CD14-positive monocyte (primary cell): ENCODE measurements at regions not wholly inside any gene's neighbourhood (a gene's known extent, or its start where the extent isn't known, plus 50 kb on each side); places are given as distances from the start of the nearest gene placed in this dataset.

Source experiments
- DNase-seq, 3 donors: peaks; one replicate each; pipeline ENCODE4 v3.0.0-alpha.2; 2011 to 2022
- H2AFZ ChIP-seq: 2 replicates; pipeline ENCODE4 v1.6.0; 2012; ENCODE audit warnings: mild to moderate bottlenecking, low read depth, low read length, inconsistent platforms; ENCODE audit not compliant: insufficient read depth, poor library complexity, severe bottlenecking
- H3K27ac ChIP-seq, 2 donors: 1 replicate in 1 of 2; 2 replicates in 1 of 2; pipeline ENCODE4 v1.5.1; 2012 to 2013; ENCODE audit warnings: low read length in 2 of 2, control low read depth in 1 of 2, inconsistent platforms in 1 of 2, low read depth in 1 of 2, mild to moderate bottlenecking in 1 of 2
- H3K27me3 ChIP-seq, 2 donors: one replicate each; pipeline versions ENCODE4 v1.6.0 to v1.6.1; 2011 to 2013; ENCODE audit warnings: low read length in 2 of 2; ENCODE audit not compliant: control insufficient read depth in 2 of 2, insufficient read depth in 2 of 2
- H3K36me3 ChIP-seq, 2 donors: replicated peaks in 1 of 2; 1 replicate in 1 of 2; 2 replicates in 1 of 2; pipeline versions ENCODE4 v1.5.1 to v1.6.1; 2012 to 2013; ENCODE audit warnings: low read length in 2 of 2, control low read depth in 1 of 2, inconsistent platforms in 1 of 2, mild to moderate bottlenecking in 1 of 2; ENCODE audit not compliant: insufficient read depth in 2 of 2, control insufficient read depth in 1 of 2
- H3K4me1 ChIP-seq, 2 donors: 1 replicate in 1 of 2; 2 replicates in 1 of 2; pipeline versions ENCODE4 v1.5.1 to v1.6.1; 2012 to 2013; ENCODE audit warnings: low read length in 2 of 2, control low read depth in 1 of 2, inconsistent platforms in 1 of 2, mild to moderate bottlenecking in 1 of 2, moderate library complexity in 1 of 2; ENCODE audit not compliant: insufficient read depth in 2 of 2, control insufficient read depth in 1 of 2
- H3K4me2 ChIP-seq: replicated peaks from 2 replicates; pipeline ENCODE3; 2012; ENCODE audit warnings: low read length, moderate library complexity, mild to moderate bottlenecking; ENCODE audit not compliant: poor library complexity, severe bottlenecking; ENCODE audit errors: extremely low read depth
- H3K4me3 ChIP-seq, 3 experiments: fragments of 200-600 bp in 1 of 3; sonication (generic) in 1 of 3; replicated peaks in 1 of 3; 1 replicate in 2 of 3; 2 replicates in 1 of 3; pipeline ENCODE4 v1.5.1; 2011 to 2013; ENCODE audit warnings: low read length in 3 of 3, mild to moderate bottlenecking in 3 of 3, control low read depth in 2 of 3, low read depth in 2 of 3, inconsistent platforms in 1 of 3, moderate library complexity in 1 of 3
- H3K79me2 ChIP-seq: 2 replicates; pipeline ENCODE4 v1.6.0; 2012; ENCODE audit warnings: mild to moderate bottlenecking, control low read depth, inconsistent platforms, low read length, moderate library complexity; ENCODE audit not compliant: insufficient read depth
- H3K9ac ChIP-seq: 2 replicates; pipeline ENCODE4 v1.6.0; 2017; ENCODE audit warnings: low read length, mild to moderate bottlenecking; ENCODE audit not compliant: insufficient read depth, poor library complexity, severe bottlenecking
- H3K9me3 ChIP-seq, 2 donors: replicated peaks in 1 of 2; 1 replicate in 1 of 2; 2 replicates in 1 of 2; pipeline versions ENCODE4 v1.5.1 to v1.6.1; 2012 to 2013; ENCODE audit warnings: low read length in 2 of 2, control low read depth in 1 of 2; ENCODE audit not compliant: control insufficient read depth in 1 of 2, insufficient read depth in 1 of 2
- H4K20me1 ChIP-seq: 2 replicates; pipeline ENCODE4 v1.6.0; 2012; ENCODE audit warnings: mild to moderate bottlenecking, low read length, control low read depth, moderate library complexity; ENCODE audit not compliant: insufficient read depth
- H3K27ac Mint-ChIP-seq, 7 donors: one replicate each; pipeline ENCODE4 v1.8.0; 2020; ENCODE audit warnings: mild to moderate bottlenecking in 7 of 7, mixed read lengths in 7 of 7, moderate library complexity in 6 of 7, inconsistent platforms in 2 of 7
- H3K27me3 Mint-ChIP-seq, 3 donors: one replicate each; pipeline ENCODE4 v1.8.0; 2021 to 2022; ENCODE audit warnings: low read depth in 3 of 3, mild to moderate bottlenecking in 3 of 3, mixed read lengths in 3 of 3, moderate library complexity in 3 of 3, inconsistent platforms in 1 of 3
- H3K36me3 Mint-ChIP-seq, 2 donors: one replicate each; pipeline ENCODE4 v1.8.0; 2020; ENCODE audit warnings: mixed read lengths in 2 of 2, inconsistent platforms in 1 of 2, mild to moderate bottlenecking in 1 of 2
- H3K4me1 Mint-ChIP-seq: one replicate; pipeline ENCODE4 v1.8.0; 2020; ENCODE audit warnings: mild to moderate bottlenecking, mixed read lengths
- H3K4me3 Mint-ChIP-seq, 2 donors: one replicate each; pipeline ENCODE4 v1.8.0; 2020; ENCODE audit warnings: mild to moderate bottlenecking in 2 of 2, mixed read lengths in 2 of 2, moderate library complexity in 1 of 2
- H3K9me3 Mint-ChIP-seq, 7 donors: one replicate each; pipeline ENCODE4 v1.8.0; 2020 to 2022; ENCODE audit warnings: mixed read lengths in 7 of 7, mild to moderate bottlenecking in 6 of 7, moderate library complexity in 6 of 7, inconsistent platforms in 2 of 7
- WGBS: methylation state at CpG from one replicate; pipeline ENCODE4 v1.1.5; 2013; ENCODE audit warnings: missing lambda C conversion rate; ENCODE audit not compliant: insufficient coverage; 5-methylcytosine and 5-hydroxymethylcytosine counted together
- intact Hi-C, 2 donors: fragments of 100-400 bp; cut with micrococcal nuclease; formaldehyde crosslinking; loops; one replicate each; pipeline versions ENCODE4 v1.15.0 to v1.15.1; 2023
- TF ChIP-seq, protein P1 (sequence below): fragments of 200-600 bp; IDR thresholded peaks from one replicate; pipeline ENCODE4 v1.8.0; 2022; ENCODE audit warnings: antibody characterized with exemption, mild to moderate bottlenecking

DNA sequence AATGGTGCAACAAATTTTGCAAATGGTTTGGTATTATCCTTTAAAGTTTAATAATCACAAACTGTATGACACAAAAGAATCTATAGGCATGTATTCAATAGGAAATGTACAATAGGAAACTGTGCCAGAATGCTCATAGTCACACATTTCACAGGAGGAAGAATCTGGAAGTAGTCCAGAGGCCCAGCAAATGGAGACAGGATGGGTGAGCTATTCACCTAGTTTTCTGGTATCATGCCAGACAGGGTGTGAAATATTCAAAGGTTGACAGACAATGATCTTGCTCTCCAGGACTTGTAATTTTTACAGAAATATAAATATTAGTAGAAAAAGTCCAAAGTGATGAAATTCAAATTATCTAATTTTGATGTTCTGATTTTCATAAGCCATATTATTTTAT, 520.1 kb upstream of the IMPG1 start:
- TF ChIP-seq, protein P1, sequence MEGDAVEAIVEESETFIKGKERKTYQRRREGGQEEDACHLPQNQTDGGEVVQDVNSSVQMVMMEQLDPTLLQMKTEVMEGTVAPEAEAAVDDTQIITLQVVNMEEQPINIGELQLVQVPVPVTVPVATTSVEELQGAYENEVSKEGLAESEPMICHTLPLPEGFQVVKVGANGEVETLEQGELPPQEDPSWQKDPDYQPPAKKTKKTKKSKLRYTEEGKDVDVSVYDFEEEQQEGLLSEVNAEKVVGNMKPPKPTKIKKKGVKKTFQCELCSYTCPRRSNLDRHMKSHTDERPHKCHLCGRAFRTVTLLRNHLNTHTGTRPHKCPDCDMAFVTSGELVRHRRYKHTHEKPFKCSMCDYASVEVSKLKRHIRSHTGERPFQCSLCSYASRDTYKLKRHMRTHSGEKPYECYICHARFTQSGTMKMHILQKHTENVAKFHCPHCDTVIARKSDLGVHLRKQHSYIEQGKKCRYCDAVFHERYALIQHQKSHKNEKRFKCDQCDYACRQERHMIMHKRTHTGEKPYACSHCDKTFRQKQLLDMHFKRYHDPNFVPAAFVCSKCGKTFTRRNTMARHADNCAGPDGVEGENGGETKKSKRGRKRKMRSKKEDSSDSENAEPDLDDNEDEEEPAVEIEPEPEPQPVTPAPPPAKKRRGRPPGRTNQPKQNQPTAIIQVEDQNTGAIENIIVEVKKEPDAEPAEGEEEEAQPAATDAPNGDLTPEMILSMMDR = no peak
- Histone ChIP-seq H3K4me3 (no peak overlapping the region), H4K20me1 (no peaks in the 10 kb centered on the region), H2AFZ (no peak overlapping the region), H3K27ac (no peak overlapping the region), H3K4me1 (no peaks in the 10 kb centered on the region), H3K79me2 (no peaks in the 10 kb centered on the region), H3K27me3 (no peaks in the 10 kb centered on the region), H3K36me3 (no peaks in the 10 kb centered on the region), H3K4me2 (no peak overlapping the region), H3K9ac (no peak overlapping the region), H3K9me3 (peaks cover 14 to 20% of the 10 kb centered on the region in 2 donors)
- Mint-ChIP-seq H3K36me3 (no peaks in the 10 kb centered on the region), H3K4me1 (no peaks in the 10 kb centered on the region), H3K4me3 (no peak overlapping the region), H3K27me3 (peaks cover 0 to 1% (median 0%) of the 10 kb centered on the region in 3 donors), H3K9me3 (peaks cover 0 to 9% (median 3%) of the 10 kb centered on the region in 7 donors), H3K27ac (no peak overlapping the region)
- intact Hi-C loops = no loop called here
- DNase-seq = no peak

GRCh38 chr6:76587271-76587670, 514.8 kb upstream of the IMPG1 start:
- no peak overlapping the region for H3K4me3 ChIP-seq
- H2AFZ ChIP-seq = no peak overlapping the region
- Mint-ChIP-seq H3K4me3 (no peak overlapping the region), H3K4me1 (no peaks in the 10 kb centered on the region), H3K27me3 (peaks cover 0 to 1% (median 0%) of the 10 kb centered on the region in 3 donors), H3K27ac (no peak overlapping the region), H3K9me3 (peaks cover 0 to 2% (median 0%) of the 10 kb centered on the region in 7 donors), H3K36me3 (no peaks in the 10 kb centered on the region)
- no peaks in the 10 kb centered on the region for H3K79me2 ChIP-seq
- no peaks in the 10 kb centered on the region for H3K27me3 ChIP-seq
- no CpG with 5 or more reads among the region's 2 CpGs for WGBS
- no peaks in the 10 kb centered on the region for H4K20me1 ChIP-seq
- H3K4me1 ChIP-seq = no peaks in the 10 kb centered on the region
- intact Hi-C loops = no loop called here
- no peak for DNase-seq
- H3K9me3 ChIP-seq = peaks cover 3 to 5% of the 10 kb centered on the region in 2 donors
- TF ChIP-seq, protein P1 = no peak
- H3K27ac ChIP-seq = no peak overlapping the region
- no peak overlapping the region for H3K4me2 ChIP-seq
- H3K36me3 ChIP-seq = no peaks in the 10 kb centered on the region
- H3K9ac ChIP-seq = no peak overlapping the region
